ENCODE measurements at regions not wholly inside any gene's neighbourhood (a gene's known extent, or its start where the extent isn't known, plus 50 kb on each side); places are given as distances from the start of the nearest gene placed in this dataset.
"Not testable (repeated sequence)": the region's sequence is repeated elsewhere in the genome, so short reads cannot be mapped to it uniquely, and the experiment has no call there.

GRCh38 chr2:16238001-16238761 lies 297.8 kb downstream of the MYCN start:
- TF ChIP-seq CTCF (IDR thresholded peaks at IDR 0.05; ENCODE audit: low read depth, low read length) = no peak
- H3K27ac ChIP-seq = no peak overlapping the region
- DNase-seq = no peak
- H3K27me3 ChIP-seq (ENCODE audit: insufficient read depth, low read depth, severe bottlenecking) = no peaks in the 10 kb centered on the region
- H3K4me3 ChIP-seq (ENCODE audit: low read depth, low read length) = no peak overlapping the region
- no peaks in the 10 kb centered on the region for H3K36me3 ChIP-seq
- no peaks in the 10 kb centered on the region for H3K9me3 ChIP-seq (ENCODE audit: severe bottlenecking)

GRCh38 chr2:16235747-16236146 lies 295.4 kb downstream of the MYCN start:
- no peak for DNase-seq
- Histone ChIP-seq H3K27ac (no peak overlapping the region), H3K36me3 (no peaks in the 10 kb centered on the region), H3K4me3 (ENCODE audit: low read depth, low read length) (no peak overlapping the region), H3K9me3 (ENCODE audit: severe bottlenecking) (peaks cover 4% of the 10 kb centered on the region), H3K27me3 (ENCODE audit: insufficient read depth, low read depth, severe bottlenecking) (no peaks in the 10 kb centered on the region)
- no peak for TF ChIP-seq CTCF (IDR thresholded peaks at IDR 0.05; ENCODE audit: low read depth, low read length)

GRCh38 chr2:16235291-16235690 lies 294.9 kb downstream of the MYCN start:
- H3K4me3 ChIP-seq (ENCODE audit: low read depth, low read length); DNase-seq; H3K9me3 ChIP-seq (ENCODE audit: severe bottlenecking); H3K27me3 ChIP-seq (ENCODE audit: insufficient read depth, low read depth, severe bottlenecking); H3K27ac ChIP-seq; H3K36me3 ChIP-seq: not testable (repeated sequence)

DNA sequence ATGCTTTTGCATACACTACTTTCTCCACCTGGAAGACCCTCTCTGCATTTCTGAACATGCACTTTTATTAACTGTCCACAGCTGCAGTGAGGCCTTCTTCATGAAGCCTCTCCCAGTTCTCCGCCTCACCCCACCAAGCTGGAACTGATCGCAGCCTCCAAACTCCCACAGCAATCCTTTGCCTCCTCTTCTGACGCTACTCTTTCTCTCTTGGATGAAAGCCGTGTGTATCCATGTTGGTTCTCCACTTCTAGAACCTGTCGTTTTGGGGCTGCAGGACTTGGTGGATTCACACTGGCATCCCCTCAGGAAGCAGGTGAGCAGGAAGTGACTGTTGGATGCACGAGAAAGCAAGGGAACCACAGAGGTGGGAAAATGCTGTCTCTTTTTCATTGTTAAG lies 288.6 kb downstream of the MYCN start:
- Histone ChIP-seq H3K4me3 (ENCODE audit: low read depth, low read length) (no peak overlapping the region), H3K27ac (no peak overlapping the region), H3K27me3 (ENCODE audit: insufficient read depth, low read depth, severe bottlenecking) (no peaks in the 10 kb centered on the region), H3K9me3 (ENCODE audit: severe bottlenecking) (peaks cover 4% of the 10 kb centered on the region), H3K36me3 (no peaks in the 10 kb centered on the region)
- TF ChIP-seq CTCF (IDR thresholded peaks at IDR 0.05; ENCODE audit: low read depth, low read length) = no peak
- DNase-seq = no peak

- no peak overlapping the region for H3K27ac ChIP-seq
- H3K27me3 ChIP-seq (ENCODE audit: insufficient read depth, low read depth, severe bottlenecking) = no peaks in the 10 kb centered on the region
- no peak for TF ChIP-seq CTCF (IDR thresholded peaks at IDR 0.05; ENCODE audit: low read depth, low read length)
- no peak overlapping the region for H3K4me3 ChIP-seq (ENCODE audit: low read depth, low read length)
- H3K36me3 ChIP-seq = no peaks in the 10 kb centered on the region
- no peak for DNase-seq
- peaks cover 4% of the 10 kb centered on the region for H3K9me3 ChIP-seq (ENCODE audit: severe bottlenecking)
These were observed 288.1 kb downstream of the MYCN start for GRCh38 chr2:16228471-16228870.

GRCh38 chr2:16227811-16228462 lies 287.6 kb downstream of the MYCN start:
- Histone ChIP-seq H3K36me3 (no peaks in the 10 kb centered on the region), H3K27ac (no peak overlapping the region), H3K27me3 (ENCODE audit: insufficient read depth, low read depth, severe bottlenecking) (no peaks in the 10 kb centered on the region), H3K9me3 (ENCODE audit: severe bottlenecking) (peaks cover 4% of the 10 kb centered on the region), H3K4me3 (ENCODE audit: low read depth, low read length) (no peak overlapping the region)
- DNase-seq = no peak
- TF ChIP-seq CTCF (IDR thresholded peaks at IDR 0.05; ENCODE audit: low read depth, low read length) = no peak

Measured in WERI-Rb-1 (cell line).